Kidney (tissue), 13 donors: ENCODE measurements at regions not wholly inside any gene's neighbourhood (a gene's known extent, or its start where the extent isn't known, plus 50 kb on each side); places are given as distances from the start of the nearest gene placed in this dataset.
A peak's percentile ranks its signal among the peaks of the same experiment; 100 is the strongest.

Source experiments
- DNase-seq, 5 donors: peaks; one replicate each; pipeline ENCODE4 v3.0.0-alpha.2; 2013 to 2020
- FAIRE-seq: peaks from 2 replicates; lab custom pipeline; 2012; peaks lifted over from hg19 to GRCh38; lab: Jason Lieb, UNC
- H3K27ac ChIP-seq, 2 donors: one replicate each; pipeline ENCODE4 v1.7.0; 2013; ENCODE audit warnings: low read depth in 2 of 2, low read length in 2 of 2, inconsistent platforms in 1 of 2
- H3K27me3 ChIP-seq: one replicate; pipeline ENCODE4 v1.7.1; 2013; ENCODE audit warnings: low read length, inconsistent platforms; ENCODE audit not compliant: control insufficient read depth, insufficient read depth
- H3K36me3 ChIP-seq, 3 donors: one replicate each; pipeline versions ENCODE4 v1.7.0 to v1.7.1; 2013; ENCODE audit warnings: low read length in 3 of 3, control low read depth in 1 of 3, inconsistent platforms in 1 of 3; ENCODE audit not compliant: insufficient read depth in 3 of 3, control insufficient read depth in 2 of 3
- H3K4me1 ChIP-seq, 3 donors: one replicate each; pipeline versions ENCODE4 v1.7.0 to v1.7.1; 2013; ENCODE audit warnings: low read length in 3 of 3, inconsistent platforms in 1 of 3, low read depth in 1 of 3; ENCODE audit not compliant: control insufficient read depth in 2 of 3, insufficient read depth in 2 of 3
- H3K4me3 ChIP-seq, 3 donors: one replicate each; pipeline versions ENCODE4 v1.7.0 to v1.8.1; 2013; ENCODE audit warnings: low read length in 3 of 3, control low read depth in 1 of 3, inconsistent platforms in 1 of 3
- H3K9ac ChIP-seq, 3 donors: one replicate each; pipeline versions ENCODE4 v1.7.0 to v1.7.1; 2013; ENCODE audit warnings: low read length in 3 of 3, control low read depth in 1 of 3, inconsistent platforms in 1 of 3
- H3K9me3 ChIP-seq, 3 donors: one replicate each; pipeline versions ENCODE4 v1.7.0 to v1.7.1; 2013; ENCODE audit warnings: low read length in 3 of 3, control low read depth in 1 of 3, inconsistent platforms in 1 of 3; ENCODE audit not compliant: control insufficient read depth in 2 of 3, insufficient read depth in 1 of 3
- CTCF ChIP-seq: IDR thresholded peaks from 3 replicates; pipeline ENCODE4 v1.5.1; 2012; ENCODE audit warnings: mild to moderate bottlenecking, moderate library complexity, borderline replicate concordance; ENCODE audit not compliant: insufficient read depth; ENCODE audit errors: extremely low read depth
- intact Hi-C: fragments of 100-400 bp; cut with DNase I; formaldehyde crosslinking; loops from one replicate; pipeline ENCODE4 v1.11.1; 2022
- donor health status: control.
- donor health status: control.
- donor health status: control.
- donor health status: control.
- donor health status: control.
- donor health status: DM: yes; HTN: yes; CAD: no.
- donor health status: Normal renal cell carcinoma (clear cell type).

GRCh38 chr17:77485089-77485833 lies 344.5 kb downstream of the SEC14L1 start:
- Histone ChIP-seq H3K36me3 (peaks cover 3 to 14% (median 9%) of the 10 kb centered on the region in 3 donors), H3K27ac (no peak overlapping the region), H3K9ac (no peak overlapping the region), H3K9me3 (no peaks in the 10 kb centered on the region), H3K4me3 (no peak overlapping the region), H3K27me3 (no peaks in the 10 kb centered on the region), H3K4me1 (peaks cover 0 to 2% (median 0%) of the 10 kb centered on the region in 3 donors)
- TF ChIP-seq CTCF, result no peak
- intact Hi-C loops, result loop anchor here (5.0 kb wide), 1 partner anchor 48 kb away; no protein-coding TSS in a partner anchor
- no peak for DNase-seq
- no peak for FAIRE-seq

DNA sequence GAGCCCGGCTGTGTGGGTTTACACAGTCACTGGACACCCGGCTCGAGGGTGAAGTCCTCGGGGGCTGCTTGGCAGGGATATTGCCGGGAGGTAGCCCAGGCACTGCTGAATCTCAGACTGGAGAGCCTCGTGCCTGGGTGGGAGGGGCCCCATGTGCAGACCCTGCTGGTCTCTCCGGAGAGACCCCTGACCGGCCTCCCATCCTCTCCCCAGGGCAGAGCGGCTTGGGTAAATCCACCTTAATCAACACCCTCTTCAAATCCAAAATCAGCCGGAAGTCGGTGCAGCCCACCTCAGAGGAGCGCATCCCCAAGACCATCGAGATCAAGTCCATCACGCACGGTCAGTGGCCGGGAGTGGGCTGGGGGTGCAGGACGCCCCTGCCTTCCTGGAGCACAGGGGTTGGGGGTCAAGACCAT lies 346.5 kb downstream of the SEC14L1 start:
- peaks cover 3 to 20% (median 7%) of the 10 kb centered on the region in 3 donors for H3K36me3 ChIP-seq
- no peak overlapping the region for H3K4me3 ChIP-seq
- no peaks in the 10 kb centered on the region for H3K9me3 ChIP-seq
- peak in 1 of 5 donors; percentile 60 for DNase-seq
- no peak for TF ChIP-seq CTCF
- peaks cover 0 to 2% (median 0%) of the 10 kb centered on the region in 3 donors for H3K4me1 ChIP-seq
- no peak for FAIRE-seq
- H3K9ac ChIP-seq, result no peak overlapping the region
- H3K27ac ChIP-seq, result no peak overlapping the region
- intact Hi-C loops, result loop anchor here (5.0 kb wide), 1 partner anchor 50 kb away; no protein-coding TSS in a partner anchor
- no peaks in the 10 kb centered on the region for H3K27me3 ChIP-seq

DNA sequence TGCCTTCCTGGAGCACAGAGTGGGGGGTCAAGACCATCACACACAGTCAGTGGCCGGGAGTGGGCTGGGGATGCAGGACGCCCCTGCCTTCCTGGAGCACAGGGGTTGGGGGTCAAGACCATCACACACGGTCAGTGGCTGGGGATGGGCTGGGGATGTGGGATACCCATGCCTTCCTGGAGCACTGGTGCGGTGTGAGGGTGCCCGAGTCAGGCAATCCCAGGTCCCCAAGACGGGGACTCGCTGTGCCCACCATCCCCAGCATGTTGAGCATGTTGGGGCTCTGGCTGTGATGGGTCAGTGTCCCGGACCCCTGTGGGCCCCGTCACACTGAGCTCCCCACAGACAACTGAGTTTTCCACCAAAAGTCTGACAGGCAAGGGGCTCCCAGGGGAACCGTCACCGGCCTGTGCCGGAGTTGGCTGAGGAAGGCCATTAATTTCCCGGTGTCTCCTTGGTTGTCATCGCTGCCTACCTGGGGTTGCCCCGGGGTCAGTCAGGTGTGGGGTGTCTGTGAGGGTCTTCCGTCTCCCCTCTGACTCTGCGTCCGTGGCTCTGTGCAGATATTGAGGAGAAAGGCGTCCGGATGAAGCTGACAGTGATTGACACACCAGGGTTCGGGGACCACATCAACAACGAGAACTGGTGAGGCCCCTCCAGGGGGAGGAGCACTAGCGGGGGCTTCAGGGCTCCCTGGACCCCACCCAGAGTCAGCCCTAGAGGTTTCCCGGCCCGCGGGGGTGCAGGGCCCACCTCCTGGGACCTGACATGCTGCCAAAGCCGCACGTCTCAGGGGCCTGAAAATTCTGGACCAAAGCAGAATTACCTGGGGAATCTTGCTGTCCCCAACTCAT lies 347.1 kb downstream of the SEC14L1 start:
- no peak overlapping the region for H3K27ac ChIP-seq
- FAIRE-seq, result no peak
- intact Hi-C loops, result loop anchor here (5.0 kb wide), 1 partner anchor 51 kb away; no protein-coding TSS in a partner anchor

More for the DNA sequence above, 347.1 kb downstream of the SEC14L1 start:
- Histone ChIP-seq H3K36me3 (peaks cover 3 to 24% (median 6%) of the 10 kb centered on the region in 3 donors), H3K9ac (no peak overlapping the region), H3K27me3 (no peaks in the 10 kb centered on the region), H3K4me1 (peaks cover 0 to 2% (median 0%) of the 10 kb centered on the region in 3 donors), H3K9me3 (no peaks in the 10 kb centered on the region), H3K4me3 (no peak overlapping the region)
- no peak for TF ChIP-seq CTCF
- peak in 1 of 5 donors; percentile 67 for DNase-seq
